Tibial nerve (tissue), 4 donors: ENCODE measurements at regions not wholly inside any gene's neighbourhood (a gene's known extent, or its start where the extent isn't known, plus 50 kb on each side); places are given as distances from the start of the nearest gene placed in this dataset.

ENCODE experiments used
- CTCF ChIP-seq, 5 experiments: fragments of 200-600 bp in 3 of 5; fragments of 450-650 bp in 2 of 5; sonication (generic) in 3 of 5; IDR thresholded peaks; one replicate each; pipeline ENCODE4 v1.5.1; 2016 to 2019; ENCODE audit warnings: antibody characterized with exemption in 5 of 5, mild to moderate bottlenecking in 3 of 5, moderate library complexity in 2 of 5
- EP300 ChIP-seq, 2 donors: sonication (generic); formaldehyde crosslinking; IDR thresholded peaks; one replicate each; pipeline ENCODE4 v1.6.1; 2017; ENCODE audit warnings: antibody characterized with exemption in 2 of 2, mild to moderate bottlenecking in 1 of 2
- POLR2A ChIP-seq, 2 donors: fragments of 450-650 bp; IDR thresholded peaks; one replicate each; pipeline ENCODE4 v1.6.1; 2017; ENCODE audit warnings: antibody characterized with exemption in 2 of 2, mild to moderate bottlenecking in 2 of 2, moderate library complexity in 2 of 2

DNA sequence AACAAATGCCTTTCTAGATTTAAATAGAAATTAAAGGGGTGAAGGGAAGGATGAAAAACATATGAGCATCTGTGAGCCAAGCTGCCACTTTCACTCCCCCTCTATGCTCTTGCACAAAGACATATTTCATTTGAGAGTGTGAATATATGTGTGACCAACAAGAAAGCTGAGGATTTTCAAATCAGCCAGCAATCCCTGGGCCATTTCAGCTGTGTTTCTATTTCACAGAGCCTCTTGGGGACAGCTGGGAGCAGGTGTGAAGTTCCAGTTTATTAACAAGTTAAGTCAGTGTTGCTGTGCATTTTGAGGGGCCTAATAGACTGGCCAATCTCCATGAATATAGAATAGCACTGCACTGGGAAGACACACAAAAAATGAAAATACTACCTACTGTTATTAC is 248.7 kb upstream of the RGMB start:
- TF ChIP-seq POLR2A (IDR thresholded peaks at IDR 0.05) (no peak), EP300 (IDR thresholded peaks at IDR 0.05) (no peak), CTCF (IDR thresholded peaks at IDR 0.05) (no peak)
